Heart right ventricle (tissue), 16 donors: ENCODE measurements at regions not wholly inside any gene's neighbourhood (a gene's known extent, or its start where the extent isn't known, plus 50 kb on each side); places are given as distances from the start of the nearest gene placed in this dataset.

Experiments used
- ATAC-seq, 8 donors: fragments of 200-7000 bp; cut with Tn5 transposase; one replicate each; pipeline ENCODE4 v1.9.1; 2020; ENCODE audit warnings: mild to moderate bottlenecking in 8 of 8, moderate library complexity in 8 of 8, moderate number of reproducible peaks in 1 of 8
- DNase-seq, 2 donors: peaks; one replicate each; pipeline ENCODE4 v3.0.0-alpha.2; 2020
- H3K27ac ChIP-seq, 10 donors: fragments of 200-600 bp; sonication (generic) in 2 of 10; one replicate each; pipeline versions ENCODE4 v1.5.0 to v1.8.0; 2020 to 2022; ENCODE audit warnings: mild to moderate bottlenecking in 3 of 10
- H3K27me3 ChIP-seq, 7 donors: fragments of 200-600 bp; one replicate each; pipeline ENCODE4 v1.8.0; 2021 to 2022; ENCODE audit warnings: mild to moderate bottlenecking in 2 of 7
- H3K36me3 ChIP-seq, 9 donors: fragments of 200-600 bp; sonication (generic) in 1 of 9; one replicate each; pipeline versions ENCODE4 v1.5.0 to v1.8.0; 2020 to 2022; ENCODE audit warnings: mild to moderate bottlenecking in 2 of 9
- H3K4me1 ChIP-seq, 9 donors: fragments of 200-600 bp; sonication (generic) in 1 of 9; one replicate each; pipeline versions ENCODE4 v1.5.0 to v1.8.0; 2020 to 2022; ENCODE audit warnings: mild to moderate bottlenecking in 4 of 9
- H3K4me3 ChIP-seq, 10 donors: fragments of 200-600 bp; sonication (generic) in 2 of 10; one replicate each; pipeline versions ENCODE4 v1.5.0 to v1.8.0; 2020 to 2022; ENCODE audit warnings: mild to moderate bottlenecking in 7 of 10, moderate library complexity in 2 of 10
- H3K9me3 ChIP-seq, 11 donors: fragments of 200-600 bp in 10 of 11; sonication (generic) in 2 of 11; one replicate each; pipeline versions ENCODE4 v1.5.0 to v1.8.0; 2013 to 2022; ENCODE audit warnings: mild to moderate bottlenecking in 2 of 11, control low read depth in 1 of 11, moderate library complexity in 1 of 11
- CTCF ChIP-seq, 9 donors: fragments of 200-600 bp; sonication (generic) in 2 of 9; IDR thresholded peaks; one replicate each; pipeline versions ENCODE4 v1.5.0 to v1.8.0; 2021 to 2022; ENCODE audit warnings: antibody characterized with exemption in 9 of 9, mild to moderate bottlenecking in 5 of 9, moderate library complexity in 1 of 9
- WGBS, 2 donors: extraction: QIAGEN DNeasy Blood & Tissue Kit; methylation state at CpG; one replicate each; pipeline ENCODE4 v1.1.7; 2013; ENCODE audit warnings: inconsistent platforms in 1 of 2; 5-methylcytosine and 5-hydroxymethylcytosine counted together
- intact Hi-C, 10 donors: fragments of 100-400 bp; cut with DNase I; formaldehyde crosslinking; loops; one replicate each; pipeline versions ENCODE4 v1.11.1 to v1.14.2; 2022
- donor health status: Arrhythmogenic right ventricular cardiomyopathy.
- donor health status: ischemic (EF 13 %, LVEDD 7.1; RV severe dilation, severe dysfunction).
- donor health status: healthy with polysubstance abuse.
- donor health status: DM: no; HTN: yes; CAD: no.
- donor health status: DM: no; HTN: no; CAD: no.
- donor health status: ischemic (EF 25% LVEDD 6.9; RV normal size, moderate dysfunction).
- donor health status: ischemic (EF 25% LVEDD 5.7; RV mildly dilated, moderate dysfunction).
- donor health status: healthy.
- donor health status: DM: yes; HTN: yes; CAD: no.
- donor health status: Ischemic cardiomyopathy.
- donor health status: ischemic (EF 35%, LVEDD 5.7; RV mildly dilated, moderate dysfunction).
- donor health status: nonischemic (EF 11% LVEDD 7.7; RV severe dilation, severe dysfunction).
- donor health status: DM: yes; HTN: yes; CAD: no.
- donor health status: PGD.
- donor health status: ischemic (EF 29% LVEDD 5.4; RV normal size, mild dysfunction).
- donor health status: nonischemic (EF 23%, LVEDD 6.1; RV moderate dilation, normal function).

- H3K27me3 ChIP-seq, result no peaks in the 10 kb centered on the region
- H3K4me1 ChIP-seq, result no peaks in the 10 kb centered on the region
- 56 to 67% methylated on average over 6 of the region's 6 CpGs for WGBS, 2 donors
- peaks cover 0 to 14% (median 0%) of the 10 kb centered on the region in 11 donors for H3K9me3 ChIP-seq
- ATAC-seq (no peak), DNase-seq (no peak)
- H3K36me3 ChIP-seq, result no peaks in the 10 kb centered on the region
- intact Hi-C loops, result no loop called here
- no peak for TF ChIP-seq CTCF (IDR thresholded peaks at IDR 0.05)
- no peak overlapping the region for H3K27ac ChIP-seq
- no peak overlapping the region for H3K4me3 ChIP-seq
Observed at GRCh38 chr7:21064698-21065648, 278.3 kb upstream of the SP8 start.

DNA sequence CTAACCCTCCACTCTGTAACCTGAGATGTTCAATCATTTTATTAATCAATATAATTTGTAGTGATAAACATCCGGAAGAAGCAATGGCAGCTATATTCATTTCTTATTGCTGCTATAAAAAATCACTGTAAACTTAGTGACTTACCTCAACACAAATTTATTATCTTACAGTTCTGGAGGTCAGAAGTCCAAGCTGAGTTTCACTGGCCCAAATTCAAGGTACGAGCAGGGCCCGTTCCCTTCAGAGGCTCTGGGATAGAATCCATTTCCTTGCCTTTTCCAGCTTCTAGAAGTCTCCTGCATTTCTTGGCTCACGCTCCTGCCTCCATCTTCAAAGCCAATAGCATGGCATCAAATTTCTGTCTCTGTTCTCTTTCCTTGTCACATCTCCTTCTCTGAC, 279.5 kb upstream of the SP8 start:
- DNase-seq (no peak), ATAC-seq (no peak)
- no peak for TF ChIP-seq CTCF (IDR thresholded peaks at IDR 0.05)
- no peaks in the 10 kb centered on the region for H3K36me3 ChIP-seq
- no peaks in the 10 kb centered on the region for H3K4me1 ChIP-seq
- H3K27ac ChIP-seq, result no peak overlapping the region
- no peaks in the 10 kb centered on the region for H3K27me3 ChIP-seq
- peaks cover 0 to 14% (median 0%) of the 10 kb centered on the region in 11 donors for H3K9me3 ChIP-seq
- intact Hi-C loops, result no loop called here
- WGBS, 2 donors, result 83 to 87% methylated on average over 4 of the region's 4 CpGs
- no peak overlapping the region for H3K4me3 ChIP-seq

DNA sequence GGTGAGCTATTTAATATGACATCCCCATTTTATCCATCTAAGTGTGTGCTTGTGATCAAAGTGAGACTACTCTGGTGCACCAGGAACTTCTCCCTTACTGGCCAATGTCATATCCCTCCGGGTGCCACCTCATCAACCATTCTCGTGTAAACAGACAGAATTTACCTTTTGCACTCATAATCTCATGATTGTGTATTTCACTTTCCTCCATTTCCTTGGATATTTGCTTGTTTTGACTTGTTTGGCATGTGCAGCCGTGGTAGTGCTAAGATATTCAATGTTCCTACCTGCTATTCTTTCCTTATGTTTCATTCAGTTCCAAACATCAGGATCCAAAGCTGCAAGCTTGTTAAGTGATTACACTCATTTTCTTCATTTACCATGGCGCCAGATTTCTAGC, 280.5 kb upstream of the SP8 start:
- no peak overlapping the region for H3K27ac ChIP-seq
- no peak for TF ChIP-seq CTCF (IDR thresholded peaks at IDR 0.05)
- 80% methylated on average over 4 of the region's 4 CpGs for WGBS, 2 donors
- no peaks in the 10 kb centered on the region for H3K27me3 ChIP-seq
- H3K4me3 ChIP-seq, result no peak overlapping the region
- H3K9me3 ChIP-seq, result peaks cover 0 to 12% (median 0%) of the 10 kb centered on the region in 11 donors
- ATAC-seq (no peak), DNase-seq (no peak)
- no peaks in the 10 kb centered on the region for H3K4me1 ChIP-seq
- no peaks in the 10 kb centered on the region for H3K36me3 ChIP-seq
- intact Hi-C loops, result no loop called here

DNA sequence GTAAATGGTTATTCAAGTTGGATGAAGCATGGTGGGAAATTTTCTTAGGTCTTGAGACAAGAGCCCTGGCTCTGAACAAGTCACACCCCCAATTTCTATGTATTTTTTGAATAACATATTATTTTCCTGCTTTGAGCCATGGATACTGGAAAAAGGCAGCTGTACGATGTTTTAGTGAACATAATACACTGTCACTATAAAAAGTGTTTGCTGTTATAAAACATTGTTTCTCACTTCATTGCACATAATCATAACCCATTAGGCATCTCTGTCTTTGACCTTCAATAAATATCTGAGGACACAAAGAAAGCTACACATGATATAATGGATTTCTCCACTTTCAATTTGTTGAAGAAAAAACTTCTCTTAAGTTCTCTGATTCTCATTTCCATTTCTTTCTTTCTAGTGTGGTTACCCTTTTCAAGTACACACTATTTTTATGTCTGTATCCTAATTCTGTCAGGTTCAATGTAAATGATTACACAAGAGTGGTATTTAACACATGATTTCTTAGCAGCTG, 283.9 kb upstream of the SP8 start:
- no peak for TF ChIP-seq CTCF (IDR thresholded peaks at IDR 0.05)
- Histone ChIP-seq H3K27ac (no peak overlapping the region), H3K4me1 (no peaks in the 10 kb centered on the region), H3K9me3 (peaks cover 0 to 3% (median 0%) of the 10 kb centered on the region in 11 donors), H3K27me3 (peaks cover 0 to 5% (median 0%) of the 10 kb centered on the region in 7 donors), H3K36me3 (no peaks in the 10 kb centered on the region), H3K4me3 (no peak overlapping the region)
- 68 to 92% methylated on average over 1 of the region's 1 CpG for WGBS, 2 donors
- intact Hi-C loops, result no loop called here
- no peak for ATAC-seq
- no peak for DNase-seq
